Fibroblast of the aortic adventitia (primary cell): ENCODE measurements at regions not wholly inside any gene's neighbourhood (a gene's known extent, or its start where the extent isn't known, plus 50 kb on each side); places are given as distances from the start of the nearest gene placed in this dataset.
"Not testable (repeated sequence)": the region's sequence is repeated elsewhere in the genome, so short reads cannot be mapped to it uniquely, and the experiment has no call there.

Experiments
- DNase-seq: peaks from one replicate; pipeline ENCODE4 v3.0.0-alpha.2; 2010; ENCODE audit warnings: low read depth
- H3K4me3 ChIP-seq: 2 replicates; pipeline ENCODE4 v1.5.1; 2011; ENCODE audit warnings: low read depth, mild to moderate bottlenecking, control low read depth, low read length, moderate library complexity
- TF ChIP-seq, protein P1 (sequence below): IDR thresholded peaks from 2 replicates; pipeline ENCODE4 v1.5.1; 2011; ENCODE audit warnings: mild to moderate bottlenecking, low read length, control low read depth, inconsistent platforms; ENCODE audit not compliant: insufficient read depth

DNA sequence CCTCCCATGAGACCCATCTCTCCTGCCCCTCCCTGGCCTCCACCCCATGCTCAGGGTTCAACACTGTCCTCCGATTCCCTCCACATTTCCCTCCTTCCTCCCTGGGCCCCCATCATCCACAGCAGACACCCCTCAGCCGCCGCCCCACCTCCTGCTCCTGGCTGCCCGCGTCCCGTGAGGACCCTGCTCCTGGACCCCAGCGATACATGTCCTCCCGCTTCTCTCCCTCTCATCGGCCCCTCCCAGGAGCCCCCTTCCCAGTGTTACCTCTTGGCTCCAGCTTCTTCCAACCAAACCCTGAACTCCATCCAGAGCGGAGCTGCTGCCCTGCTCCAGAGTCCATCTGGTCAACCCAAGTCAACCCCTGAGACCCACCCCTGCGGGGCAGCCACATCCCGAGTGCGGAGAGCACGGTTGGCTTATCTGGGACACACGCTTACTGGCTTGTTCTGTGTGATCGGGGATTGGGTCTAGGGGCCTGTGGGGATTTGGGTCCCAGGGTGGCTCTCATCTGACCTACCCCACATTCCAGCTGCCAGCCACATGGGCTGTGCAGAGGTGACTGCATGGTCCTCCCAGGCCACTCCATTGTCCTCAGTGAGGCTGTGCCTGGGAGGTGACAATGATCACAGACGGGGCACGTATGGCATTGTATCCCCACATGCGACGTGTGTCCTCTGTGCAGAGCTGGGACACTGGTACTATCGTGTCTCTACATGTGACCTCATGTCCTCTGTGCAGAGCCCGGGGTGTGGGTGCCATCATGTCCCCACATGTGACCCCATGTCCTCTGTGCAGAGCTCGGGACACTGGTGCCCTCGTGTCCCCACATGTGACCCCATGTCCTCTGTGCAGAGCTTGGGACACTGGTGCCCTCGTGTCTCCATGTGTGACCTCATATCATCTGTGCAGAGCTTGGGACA lies 333.6 kb downstream of the ADGRD1 start:
- no peak overlapping the region for H3K4me3 ChIP-seq
- no peak for DNase-seq
- TF ChIP-seq, protein P1, sequence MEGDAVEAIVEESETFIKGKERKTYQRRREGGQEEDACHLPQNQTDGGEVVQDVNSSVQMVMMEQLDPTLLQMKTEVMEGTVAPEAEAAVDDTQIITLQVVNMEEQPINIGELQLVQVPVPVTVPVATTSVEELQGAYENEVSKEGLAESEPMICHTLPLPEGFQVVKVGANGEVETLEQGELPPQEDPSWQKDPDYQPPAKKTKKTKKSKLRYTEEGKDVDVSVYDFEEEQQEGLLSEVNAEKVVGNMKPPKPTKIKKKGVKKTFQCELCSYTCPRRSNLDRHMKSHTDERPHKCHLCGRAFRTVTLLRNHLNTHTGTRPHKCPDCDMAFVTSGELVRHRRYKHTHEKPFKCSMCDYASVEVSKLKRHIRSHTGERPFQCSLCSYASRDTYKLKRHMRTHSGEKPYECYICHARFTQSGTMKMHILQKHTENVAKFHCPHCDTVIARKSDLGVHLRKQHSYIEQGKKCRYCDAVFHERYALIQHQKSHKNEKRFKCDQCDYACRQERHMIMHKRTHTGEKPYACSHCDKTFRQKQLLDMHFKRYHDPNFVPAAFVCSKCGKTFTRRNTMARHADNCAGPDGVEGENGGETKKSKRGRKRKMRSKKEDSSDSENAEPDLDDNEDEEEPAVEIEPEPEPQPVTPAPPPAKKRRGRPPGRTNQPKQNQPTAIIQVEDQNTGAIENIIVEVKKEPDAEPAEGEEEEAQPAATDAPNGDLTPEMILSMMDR, result no peak

DNA sequence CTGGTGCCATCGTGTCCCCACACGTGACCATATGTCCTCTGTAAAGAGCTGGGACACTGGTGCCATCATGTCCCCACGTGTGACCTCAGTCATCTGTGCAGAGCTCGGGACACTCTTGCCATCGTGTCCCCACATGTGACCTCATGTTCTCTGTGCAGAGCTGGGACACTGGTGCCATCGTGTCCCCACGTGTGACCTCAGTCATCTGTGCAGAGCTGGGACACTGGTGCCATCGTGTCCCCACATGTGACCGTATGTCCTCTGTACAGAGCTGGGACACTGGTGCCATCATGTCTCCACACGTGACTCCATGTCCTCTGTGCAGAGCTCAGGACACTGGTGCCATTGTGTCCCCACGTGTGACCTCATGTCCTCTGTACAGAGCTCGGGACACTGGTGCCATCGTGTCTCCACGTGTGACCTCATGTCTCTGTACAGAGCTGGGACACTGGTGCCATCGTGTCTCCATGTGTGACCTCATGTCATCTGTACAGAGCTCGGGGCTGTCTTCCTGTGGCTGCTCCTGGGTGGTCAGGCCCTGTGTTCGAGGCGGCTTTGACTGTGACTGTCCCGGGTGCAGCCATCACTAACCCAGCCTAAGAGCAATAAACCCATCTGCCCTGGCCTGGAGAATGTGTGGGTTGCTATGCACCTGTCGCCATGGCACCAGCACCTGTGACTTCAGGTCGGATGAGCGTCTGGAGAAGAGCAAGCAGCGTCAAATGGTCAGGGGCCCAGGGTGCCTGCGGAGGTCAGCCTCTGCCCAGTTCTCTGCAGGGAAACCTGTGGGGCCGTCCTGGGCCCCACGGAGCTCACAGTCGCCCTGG lies 334.4 kb downstream of the ADGRD1 start:
- no peak for DNase-seq
- no peak overlapping the region for H3K4me3 ChIP-seq
- TF ChIP-seq, protein P1, result no peak

DNA sequence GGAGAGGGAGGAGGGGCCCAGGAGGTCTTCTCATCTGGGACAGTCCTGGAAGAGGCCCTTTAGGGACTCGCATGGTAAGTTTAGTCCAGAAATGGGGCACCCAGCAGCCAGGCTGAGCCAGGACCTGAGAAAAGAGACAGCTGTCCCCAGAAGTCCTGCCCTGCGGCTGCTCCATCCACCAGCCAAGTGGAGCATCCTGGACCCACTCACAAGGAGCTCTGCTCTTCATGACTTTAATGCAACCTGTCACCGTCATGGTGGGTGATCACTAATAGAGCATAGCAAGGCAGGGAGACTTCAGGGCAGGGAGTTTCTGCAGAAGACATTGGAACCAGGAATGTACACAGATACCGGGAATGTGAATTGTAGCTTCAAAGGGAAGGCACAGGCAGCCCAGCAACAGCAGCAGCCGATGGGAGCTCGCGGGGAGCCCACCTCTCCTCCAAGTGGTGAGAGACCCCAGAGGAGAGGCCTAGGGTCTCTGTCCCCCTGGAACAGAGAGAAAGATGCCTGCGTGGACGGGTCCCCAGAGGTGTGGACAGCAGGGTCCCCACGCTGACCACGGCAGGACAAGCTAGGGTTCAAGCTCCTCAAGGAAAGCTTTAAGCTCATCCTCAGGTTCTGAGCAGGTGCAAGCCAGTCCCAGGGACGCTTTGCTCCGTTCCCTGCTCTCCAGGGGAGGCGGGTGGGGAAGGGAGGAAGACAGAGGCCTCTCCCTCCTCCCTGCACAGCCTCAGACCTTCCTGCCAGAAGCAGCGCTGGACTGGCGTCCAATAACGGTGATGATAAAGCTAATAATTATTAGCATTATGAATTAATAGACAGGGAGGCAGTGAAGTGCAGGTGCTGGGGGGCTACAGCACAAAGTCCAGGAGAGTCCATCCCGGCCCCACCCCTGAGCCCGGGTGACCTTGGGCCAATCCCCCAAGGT lies 335.3 kb downstream of the ADGRD1 start:
- not testable (repeated sequence) for DNase-seq, H3K4me3 ChIP-seq

DNA sequence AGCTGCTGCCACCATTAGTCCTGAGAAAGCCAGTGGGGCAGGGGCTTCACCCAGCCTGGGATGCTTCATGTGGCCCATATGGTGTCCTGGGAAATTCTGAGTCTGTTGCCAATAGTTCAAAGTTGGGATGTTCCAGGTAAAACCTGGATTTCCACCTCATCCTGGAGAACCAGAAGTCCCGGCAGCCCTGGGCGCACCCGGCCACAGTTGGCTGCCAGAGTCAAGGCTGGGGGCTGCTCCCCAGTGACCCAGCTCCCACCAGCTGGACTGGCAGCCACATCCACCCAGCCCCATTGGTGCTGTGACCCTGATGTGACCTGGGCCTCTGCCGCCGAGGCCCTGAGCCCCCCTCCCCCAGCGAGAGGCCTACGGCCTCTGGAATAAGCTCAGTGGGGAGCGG lies 336.1 kb downstream of the ADGRD1 start:
- not testable (repeated sequence) for H3K4me3 ChIP-seq, DNase-seq

DNA sequence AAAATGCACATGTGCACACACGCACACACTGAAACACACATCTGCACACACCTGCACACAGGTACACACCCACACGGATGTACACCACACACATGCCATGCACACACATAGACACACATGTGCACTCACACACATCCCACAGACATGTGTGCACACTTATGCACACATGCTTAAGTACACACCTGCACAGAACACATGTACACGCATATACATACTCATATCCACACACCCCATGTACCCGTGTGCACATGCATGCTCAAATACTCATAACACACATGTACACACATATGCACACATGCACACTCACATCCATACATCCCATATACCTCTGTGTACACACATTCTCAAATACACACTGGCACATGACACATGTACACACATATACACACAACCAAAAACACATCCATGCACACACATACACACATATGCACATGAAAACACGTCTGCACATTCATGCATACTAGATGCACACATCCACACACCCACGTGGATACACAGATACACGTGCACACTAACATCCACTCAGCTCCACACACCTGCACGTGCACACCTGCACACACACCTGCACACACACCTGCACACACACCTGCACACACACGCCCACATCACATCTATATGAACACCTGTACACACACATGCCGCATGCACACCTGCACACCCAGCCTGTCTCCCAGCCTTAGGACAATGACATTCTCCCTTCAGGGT lies 336.7 kb downstream of the ADGRD1 start:
- no peak for DNase-seq

DNA sequence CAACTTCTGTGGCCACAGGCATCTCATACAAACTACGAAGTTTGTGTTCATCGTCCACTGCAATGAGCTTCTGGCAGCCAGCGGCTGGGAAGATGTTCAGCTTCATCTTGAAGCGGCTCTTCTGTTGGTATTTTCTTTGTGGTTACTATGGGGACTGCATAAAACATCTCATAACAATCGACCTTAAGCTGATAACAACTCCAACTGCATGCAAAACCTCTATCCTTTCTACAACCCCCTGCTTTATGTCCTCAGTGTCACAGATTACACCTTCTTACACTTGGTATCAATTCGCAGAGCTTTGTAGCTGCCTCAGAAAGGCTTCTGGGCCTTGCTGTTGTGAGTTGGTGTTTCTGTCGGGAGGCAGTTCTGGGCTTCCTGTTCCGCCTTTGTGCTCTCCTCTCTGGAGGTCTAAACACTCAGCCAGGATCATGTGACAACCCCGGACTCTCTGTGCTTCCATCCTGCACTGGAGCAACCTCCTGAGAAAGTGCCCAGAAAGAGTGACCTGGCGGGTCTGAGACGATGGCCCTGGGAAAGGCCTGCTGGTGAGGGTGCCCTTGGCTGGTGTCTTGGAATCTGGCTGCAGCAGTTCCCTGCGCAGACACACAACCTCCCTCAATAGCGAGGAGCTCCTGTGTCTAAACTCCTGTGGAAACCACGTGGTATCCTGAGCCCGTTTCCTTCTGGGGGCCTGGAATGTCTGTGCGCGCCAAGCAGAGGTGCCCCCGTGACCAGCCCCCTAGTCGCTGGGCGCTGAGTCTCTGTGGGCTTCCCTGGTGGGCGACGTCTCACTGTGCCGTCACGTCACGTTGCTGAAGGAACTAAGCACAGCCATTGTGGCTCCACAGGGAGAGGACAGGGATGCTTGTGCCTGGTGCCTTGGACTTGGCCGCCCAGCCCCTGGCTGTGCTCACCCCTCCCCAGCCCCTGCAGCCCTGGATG lies 339.6 kb downstream of the ADGRD1 start:
- not testable (repeated sequence) for DNase-seq, H3K4me3 ChIP-seq

More for the DNA sequence above, 336.7 kb downstream of the ADGRD1 start:
- no peak overlapping the region for H3K4me3 ChIP-seq
- TF ChIP-seq, protein P1, result no peak

DNA sequence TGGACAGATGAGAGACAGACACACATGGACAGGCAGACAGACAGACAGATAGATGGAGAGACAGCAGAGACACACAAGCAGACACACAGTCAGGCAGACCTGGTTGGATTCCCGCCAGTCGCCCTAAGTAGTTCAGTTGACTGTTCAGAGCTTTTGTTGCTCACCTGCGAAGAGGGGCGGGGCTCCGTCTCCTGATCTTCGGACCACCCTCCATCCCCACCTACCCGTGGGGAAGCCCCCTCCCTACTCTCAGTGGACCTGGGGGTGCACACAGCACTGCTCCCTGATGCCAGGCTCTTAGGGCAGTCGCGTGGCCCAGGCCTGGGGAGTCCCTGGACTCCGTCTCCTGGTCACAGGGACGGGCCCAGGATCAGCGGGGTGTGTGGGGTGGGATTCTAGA lies 341.0 kb downstream of the ADGRD1 start:
- not testable (repeated sequence) for H3K4me3 ChIP-seq, DNase-seq

DNA sequence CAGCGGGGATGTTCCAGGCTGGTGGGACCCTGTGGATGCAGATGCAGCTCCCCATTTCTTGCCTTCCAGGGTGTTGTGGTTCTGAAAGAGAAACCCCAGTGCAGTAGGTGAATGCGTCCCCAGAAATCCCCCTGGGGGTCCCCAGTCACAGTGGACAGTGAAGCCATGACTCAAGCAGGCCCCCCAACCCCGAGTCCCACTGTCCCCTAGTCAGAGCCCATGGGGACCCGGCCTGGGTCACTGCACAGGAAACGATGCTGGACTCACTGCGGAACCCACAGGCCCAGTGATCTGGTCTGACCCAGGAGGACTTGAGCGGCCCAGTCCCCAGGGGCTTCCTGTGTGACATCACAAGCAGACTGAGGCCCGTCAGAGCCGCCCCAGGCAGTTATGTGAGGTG lies 341.4 kb downstream of the ADGRD1 start:
- H3K4me3 ChIP-seq, DNase-seq: not testable (repeated sequence)

DNA sequence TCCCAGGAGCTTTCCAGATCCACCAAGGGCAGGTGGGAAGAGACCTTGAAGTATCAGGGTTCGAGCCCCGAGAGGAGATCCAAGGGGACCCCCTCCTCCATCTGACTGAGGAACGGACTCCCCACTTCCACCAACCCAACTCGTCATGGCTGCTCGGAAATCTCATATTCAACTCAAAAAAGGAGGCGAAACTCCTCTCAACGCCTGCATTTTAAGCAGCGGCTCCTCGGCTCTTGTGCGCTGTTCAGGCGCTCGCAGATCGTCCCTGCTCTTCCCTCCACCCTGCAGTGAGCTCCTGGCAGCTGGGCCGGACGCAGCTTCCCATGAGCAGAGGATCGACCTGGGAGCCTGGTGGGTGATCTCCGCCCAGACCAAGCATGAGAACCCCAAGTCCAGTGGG lies 341.9 kb downstream of the ADGRD1 start:
- DNase-seq, H3K4me3 ChIP-seq: not testable (repeated sequence)

DNA sequence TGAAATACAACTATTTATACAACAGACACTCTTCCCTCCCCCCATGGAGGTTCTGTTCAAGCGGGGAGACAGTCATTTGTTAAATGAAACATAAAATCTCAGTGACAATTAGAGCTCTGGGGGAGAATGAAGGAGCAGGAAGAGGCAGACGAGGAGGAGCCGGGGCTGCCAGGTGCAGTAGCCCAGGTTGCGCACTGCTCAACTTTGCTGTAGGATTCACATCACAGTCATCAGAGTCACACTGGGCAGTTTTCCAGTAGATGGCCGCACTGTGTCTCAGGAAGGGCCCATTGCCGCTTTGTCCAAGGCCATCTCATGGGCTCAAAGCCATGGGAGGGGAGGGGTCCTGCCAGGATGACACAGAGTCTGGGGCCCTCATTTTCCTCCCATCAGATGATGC lies 342.4 kb downstream of the ADGRD1 start:
- DNase-seq, H3K4me3 ChIP-seq: not testable (repeated sequence)

DNA sequence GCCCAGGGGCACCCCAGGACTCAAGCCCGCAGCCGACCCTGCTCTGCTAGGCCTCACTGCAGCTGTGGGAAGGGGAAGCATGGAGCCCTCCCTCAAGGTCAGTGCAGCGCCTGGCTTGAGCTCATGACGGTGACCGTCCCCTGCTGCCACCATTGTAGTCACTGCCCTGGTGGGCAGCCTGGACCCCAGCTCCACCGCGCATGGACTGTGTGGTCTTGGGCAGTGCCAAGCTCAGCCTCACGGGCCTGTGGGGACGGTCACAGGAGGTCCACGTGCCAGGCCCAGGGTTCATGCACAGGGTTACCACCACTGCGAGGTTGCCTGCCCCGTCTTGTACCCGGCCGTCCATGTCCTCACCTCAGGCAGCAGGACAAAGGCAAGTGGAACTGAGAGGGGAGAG lies 342.9 kb downstream of the ADGRD1 start:
- H3K4me3 ChIP-seq, DNase-seq: not testable (repeated sequence)

DNA sequence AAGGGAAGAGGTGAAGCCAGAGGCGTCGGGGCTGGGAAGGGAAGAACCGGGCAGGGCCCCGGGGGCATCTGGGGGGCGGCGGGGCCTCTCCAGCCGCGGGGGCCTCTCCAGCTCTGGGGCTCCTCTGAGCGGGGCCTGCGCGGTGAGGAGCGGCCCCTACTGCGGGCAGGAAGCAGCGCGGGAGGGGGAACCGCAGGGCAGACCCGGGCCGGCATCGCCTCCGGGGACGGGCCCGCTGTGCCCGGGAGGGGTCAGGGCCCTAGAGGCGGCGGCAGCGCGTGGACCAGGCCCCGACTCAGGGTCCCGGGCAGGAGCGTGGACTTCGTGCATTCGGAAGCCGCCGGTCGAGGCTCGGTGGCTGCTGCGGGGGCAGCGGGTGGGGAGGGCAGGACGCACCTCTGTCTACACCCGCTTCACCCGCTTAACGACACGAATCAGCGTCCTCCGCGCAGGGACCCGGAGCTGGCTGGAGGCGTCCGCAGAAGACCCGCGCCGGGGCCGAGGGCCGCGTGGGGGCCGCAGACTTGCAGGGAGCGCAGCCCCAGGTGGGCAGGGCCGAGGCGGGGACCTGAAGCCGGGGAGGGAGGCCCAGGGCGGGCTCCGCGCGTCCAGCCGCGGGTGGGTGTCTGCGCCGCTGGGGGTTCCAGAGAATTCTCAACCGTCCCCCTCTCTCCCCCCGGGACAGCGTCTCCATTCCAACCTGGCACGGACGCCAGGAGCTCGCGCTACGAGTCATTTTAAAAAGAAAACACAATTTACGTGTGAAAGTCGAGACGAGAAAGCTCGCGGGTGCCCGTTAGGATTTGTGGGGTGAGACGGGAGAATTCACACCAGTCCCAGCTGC lies 345.0 kb downstream of the ADGRD1 start:
- H3K4me3 ChIP-seq, DNase-seq: not testable (repeated sequence)
